Endothelial cell of umbilical vein (primary cell): ENCODE measurements at regions not wholly inside any gene's neighbourhood (a gene's known extent, or its start where the extent isn't known, plus 50 kb on each side); places are given as distances from the start of the nearest gene placed in this dataset.

Experiments
- BruUV-seq: library from RNA; stranded (reverse); fragments of 400-500 nt; replicated peaks from 2 replicates; lab custom pipeline; 2021; lab: Mats Ljungman, UMichigan
- CTCF ChIA-PET: fragments of 300-600, 350-600 bp; sonication (Branson Sonifier 250); formaldehyde crosslinking; loops from one replicate; lab custom pipeline; 2021; ENCODE audit warnings: antibody characterized with exemption, inconsistent platforms; lab: Charles Lee
- POLR2A ChIA-PET: fragments of 300-600, 350-600 bp; sonication (Branson Sonifier 250); formaldehyde crosslinking; loops from one replicate; lab custom pipeline; 2021; ENCODE audit warnings: antibody characterized with exemption, inconsistent platforms; lab: Charles Lee
- DNase-seq: peaks from one replicate; pipeline ENCODE4 v3.0.0-alpha.2; 2011; ENCODE audit warnings: low read depth, low spot score
- FAIRE-seq: peaks from 2 replicates; lab custom pipeline; 2011; peaks lifted over from hg19 to GRCh38; lab: Jason Lieb, UNC
- H2AFZ ChIP-seq: 2 replicates; pipeline ENCODE4 v1.6.0; 2012; ENCODE audit warnings: low read depth, low read length, control low read depth, inconsistent platforms
- H3K27ac ChIP-seq: 2 replicates; pipeline ENCODE4 v1.5.1; 2011; ENCODE audit warnings: low read depth, mild to moderate bottlenecking, control low read depth, low read length, moderate library complexity; ENCODE audit not compliant: insufficient read depth
- H3K27me3 ChIP-seq, 2 experiments: 2 replicates each; pipeline versions ENCODE4 v1.6.0 to v1.6.1; 2011; ENCODE audit warnings: low read length in 2 of 2, mixed read lengths in 1 of 2; ENCODE audit not compliant: control insufficient read depth in 2 of 2, insufficient read depth in 2 of 2
- H3K36me3 ChIP-seq, 2 experiments: 2 replicates in 1 of 2; 3 replicates in 1 of 2; pipeline ENCODE4 v1.5.1; 2011; ENCODE audit warnings: low read length in 2 of 2, mild to moderate bottlenecking in 1 of 2, moderate library complexity in 1 of 2; ENCODE audit not compliant: control insufficient read depth in 2 of 2, insufficient read depth in 2 of 2; ENCODE audit errors: extremely low read depth in 1 of 2
- H3K4me1 ChIP-seq: 3 replicates; pipeline ENCODE4 v1.5.1; 2011; ENCODE audit warnings: mild to moderate bottlenecking, low read length; ENCODE audit not compliant: control insufficient read depth, insufficient read depth; ENCODE audit errors: extremely low read depth
- H3K4me2 ChIP-seq: 2 replicates; pipeline ENCODE4 v1.6.1; 2011; ENCODE audit warnings: low read length, control low read depth, mixed read lengths; ENCODE audit not compliant: insufficient read depth
- H3K4me3 ChIP-seq, 3 experiments: fragments of 200-600 bp in 1 of 3; sonication (generic), shearing (Covaris generic) in 1 of 3; replicated peaks in 1 of 3; 2 replicates each; pipeline ENCODE4 v1.5.1; 2011 to 2016; ENCODE audit warnings: control low read depth in 3 of 3, low read length in 3 of 3, mild to moderate bottlenecking in 2 of 3, inconsistent platforms in 1 of 3, low read depth in 1 of 3, moderate library complexity in 1 of 3; ENCODE audit not compliant: insufficient read depth in 1 of 3
- H3K79me2 ChIP-seq: 2 replicates; pipeline ENCODE4 v1.6.0; 2012; ENCODE audit warnings: low read length, inconsistent platforms; ENCODE audit not compliant: control insufficient read depth, insufficient read depth
- H3K9ac ChIP-seq: replicated peaks from 2 replicates; pipeline ENCODE3; 2011; ENCODE audit warnings: low read length, control low read depth; ENCODE audit not compliant: insufficient read depth; ENCODE audit errors: extremely low read depth
- H3K9me1 ChIP-seq: replicated peaks from 3 replicates; pipeline ENCODE4 v1.6.0; 2011; ENCODE audit warnings: mild to moderate bottlenecking, low read length; ENCODE audit not compliant: control insufficient read depth, insufficient read depth; ENCODE audit errors: extremely low read depth
- H3K9me3 ChIP-seq: replicated peaks from 2 replicates; pipeline ENCODE4 v1.5.1; 2012; ENCODE audit warnings: low read length, inconsistent platforms; ENCODE audit not compliant: control insufficient read depth, insufficient read depth
- H4K20me1 ChIP-seq: replicated peaks from 2 replicates; pipeline ENCODE3; 2011; ENCODE audit warnings: mild to moderate bottlenecking, low read length; ENCODE audit not compliant: control insufficient read depth, insufficient read depth; ENCODE audit errors: extremely low read depth
- CTCF ChIP-seq, 2 donors: IDR thresholded peaks; 1 replicate in 1 of 2; 2 replicates in 1 of 2; pipeline ENCODE4 v1.5.1; 2011; ENCODE audit warnings: low read length in 2 of 2, mild to moderate bottlenecking in 2 of 2, moderate library complexity in 2 of 2, control low read depth in 1 of 2, inconsistent platforms in 1 of 2, low read depth in 1 of 2; ENCODE audit not compliant: insufficient read depth in 1 of 2; ENCODE audit errors: extremely low read depth in 1 of 2
- EZH2 ChIP-seq: IDR thresholded peaks from 2 replicates; pipeline ENCODE4 v1.6.1; 2012; ENCODE audit warnings: borderline replicate concordance, low read depth, mild to moderate bottlenecking, moderate library complexity, low read length, inconsistent platforms; ENCODE audit not compliant: severe bottlenecking
- FOS ChIP-seq: IDR thresholded peaks from 2 replicates; pipeline ENCODE4 v1.6.1; 2011; ENCODE audit warnings: mild to moderate bottlenecking, low read length, moderate library complexity, borderline replicate concordance; ENCODE audit not compliant: insufficient read depth
- GATA2 ChIP-seq: IDR thresholded peaks from 2 replicates; pipeline ENCODE4 v1.7.0; 2011; ENCODE audit warnings: low read depth, mild to moderate bottlenecking, moderate library complexity, mixed read lengths, low read length; ENCODE audit not compliant: insufficient read length, insufficient read depth
- JUN ChIP-seq: IDR thresholded peaks from 2 replicates; pipeline ENCODE4 v1.6.1; 2011; ENCODE audit warnings: borderline replicate concordance, low read depth; ENCODE audit not compliant: insufficient read length, insufficient read depth
- MAX ChIP-seq: IDR thresholded peaks from 2 replicates; pipeline ENCODE4 v1.6.1; 2011; ENCODE audit not compliant: insufficient read depth, insufficient read length
- MYC ChIP-seq: IDR thresholded peaks from one replicate; pipeline ENCODE4 v1.6.1; 2011; ENCODE audit warnings: mild to moderate bottlenecking, low read depth, low read length
- POLR2A ChIP-seq: IDR thresholded peaks from 2 replicates; pipeline ENCODE4 v1.6.1; 2012; ENCODE audit warnings: low read depth, mild to moderate bottlenecking, control low read depth, low read length
- POLR2AphosphoS5 ChIP-seq: IDR thresholded peaks from 2 replicates; pipeline ENCODE4 v1.6.1; 2012; ENCODE audit warnings: low read depth, mild to moderate bottlenecking, control low read depth, low read length, moderate library complexity; ENCODE audit not compliant: insufficient read depth
- dilution Hi-C: fragments of 300-500 bp; cut with MboI; formaldehyde crosslinking; loops from one replicate; pipeline ENCODE4 v1.15.0; 2019; ENCODE audit warnings: low sequenced_read_pairs; ENCODE audit not compliant: extremely low pct_ligation_motif_present
- intact Hi-C: fragments of 100-400 bp; cut with micrococcal nuclease; formaldehyde crosslinking; loops from one replicate; pipeline ENCODE4 v1.10.0; 2022

DNA sequence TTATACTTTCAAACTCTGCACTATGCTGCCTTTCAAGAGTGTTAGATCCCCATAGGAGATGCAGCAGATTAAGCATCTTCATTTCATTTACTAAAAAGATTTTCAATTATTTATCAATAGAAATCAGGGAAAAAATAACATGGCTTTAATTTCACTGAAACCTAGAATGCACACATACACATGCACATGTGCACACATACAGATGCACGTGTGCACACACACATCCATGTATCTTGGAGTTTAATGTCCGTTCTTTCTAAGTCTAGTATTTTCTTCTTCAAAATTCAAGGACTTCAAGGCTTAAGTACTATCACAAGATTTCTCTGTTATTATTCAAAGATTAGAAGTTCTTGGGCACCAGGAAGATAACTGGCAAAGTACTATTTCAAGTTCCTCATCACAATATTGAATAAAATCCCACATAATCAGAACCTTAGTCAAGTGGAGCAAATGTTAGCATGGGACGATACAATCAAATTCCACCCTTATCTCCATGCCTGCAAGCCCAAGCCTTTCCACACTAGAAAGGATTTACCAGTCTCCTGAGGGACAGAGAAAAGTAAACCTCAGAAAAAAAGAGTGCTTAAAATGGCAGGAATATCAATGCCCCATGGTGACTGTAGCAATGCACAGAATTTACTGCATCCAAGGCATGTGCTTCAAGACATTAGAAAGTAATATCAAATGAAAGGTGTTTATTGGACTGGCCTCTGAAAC lies 494.4 kb downstream of the XPNPEP1 start:
- Histone ChIP-seq H3K4me3 (no peak overlapping the region), H3K27me3 (no peaks in the 10 kb centered on the region), H3K9me3 (peaks cover 3% of the 10 kb centered on the region), H3K36me3 (no peaks in the 10 kb centered on the region), H3K9me1 (no peaks in the 10 kb centered on the region), H3K4me2 (no peak overlapping the region), H3K79me2 (no peaks in the 10 kb centered on the region), H3K9ac (no peak overlapping the region), H2AFZ (no peak overlapping the region), H3K4me1 (no peaks in the 10 kb centered on the region), H4K20me1 (no peaks in the 10 kb centered on the region), H3K27ac (no peak overlapping the region)
- intact Hi-C loops (no loop called here), dilution Hi-C loops (no loop called here)
- FAIRE-seq (no peak), DNase-seq (no peak)
- ChIA-PET POLR2A (no interaction called here), CTCF (no interaction called here)
- no peak for TF ChIP-seq JUN
- no peak for TF ChIP-seq GATA2
- no peak for TF ChIP-seq POLR2AphosphoS5
- no peak for TF ChIP-seq CTCF (IDR thresholded peaks at IDR 0.05; ENCODE audit: extremely low read depth in 1 of 2, insufficient read depth in 1 of 2, low read depth in 1 of 2, low read length in 2 of 2)
- TF ChIP-seq POLR2A = no peak
- no peak for TF ChIP-seq FOS
- TF ChIP-seq MAX = no peak
- no peak for TF ChIP-seq EZH2
- TF ChIP-seq MYC = no peak
- no TSS peak for BruUV-seq
